GM23248 (cell line): ENCODE measurements at regions not wholly inside any gene's neighbourhood (a gene's known extent, or its start where the extent isn't known, plus 50 kb on each side); places are given as distances from the start of the nearest gene placed in this dataset.

Experiments used
- EZH2 ChIP-seq: fragments of 200-600 bp; sonication (generic); IDR thresholded peaks from 2 replicates; pipeline ENCODE4 v1.6.1; 2018; ENCODE audit warnings: antibody characterized with exemption, mild to moderate bottlenecking; ENCODE audit not compliant: insufficient read depth, poor library complexity, severe bottlenecking
- EZH2phosphoT487 ChIP-seq: fragments of 200-600 bp; sonication (generic); IDR thresholded peaks from 2 replicates; pipeline ENCODE4 v1.6.1; 2018; ENCODE audit warnings: antibody characterized with exemption, moderate library complexity, mild to moderate bottlenecking, low read depth; ENCODE audit not compliant: insufficient read depth

- TF ChIP-seq EZH2 (no peak), EZH2phosphoT487 (no peak)
Observed at GRCh38 chr9:29609282-29609681, 2036.0 kb upstream of the C9orf72 start.
